Uterus (tissue), 3 donors: ENCODE measurements at regions not wholly inside any gene's neighbourhood (a gene's known extent, or its start where the extent isn't known, plus 50 kb on each side); places are given as distances from the start of the nearest gene placed in this dataset.

ENCODE experiments used
- DNase-seq, 2 donors: peaks; one replicate each; pipeline ENCODE4 v3.0.0-alpha.2; 2019 to 2020
- H3K27ac ChIP-seq, 2 donors: fragments of 200-600 bp; sonication (generic); 1 replicate in 1 of 2; 2 replicates in 1 of 2; pipeline ENCODE4 v1.5.1; 2016 to 2018
- H3K27me3 ChIP-seq, 2 donors: fragments of 200-600 bp; sonication (generic); one replicate each; pipeline ENCODE4 v1.5.1; 2018 to 2019; ENCODE audit warnings: control low read depth in 1 of 2
- H3K36me3 ChIP-seq, 2 donors: fragments of 200-600 bp; sonication (generic); one replicate each; pipeline ENCODE4 v1.5.1; 2019; ENCODE audit warnings: control low read depth in 1 of 2
- H3K4me1 ChIP-seq, 2 donors: fragments of 200-600 bp; sonication (generic); one replicate each; pipeline ENCODE4 v1.5.1; 2018 to 2019; ENCODE audit warnings: control low read depth in 1 of 2
- H3K4me3 ChIP-seq, 2 donors: fragments of 200-600 bp; sonication (generic); 1 replicate in 1 of 2; 2 replicates in 1 of 2; pipeline ENCODE4 v1.5.1; 2018 to 2019; ENCODE audit warnings: mild to moderate bottlenecking in 1 of 2
- H3K9me3 ChIP-seq, 2 donors: fragments of 200-600 bp; sonication (generic); one replicate each; pipeline ENCODE4 v1.5.1; 2019; ENCODE audit warnings: control low read depth in 1 of 2
- CTCF ChIP-seq, 4 experiments: fragments of 200-600 bp in 2 of 4; fragments of 450-650 bp in 2 of 4; sonication (generic) in 2 of 4; IDR thresholded peaks; one replicate each; pipeline ENCODE4 v1.5.1; 2016 to 2019; ENCODE audit warnings: antibody characterized with exemption in 4 of 4, mild to moderate bottlenecking in 2 of 4, moderate library complexity in 1 of 4
- POLR2A ChIP-seq, 2 donors: fragments of 450-650 bp; IDR thresholded peaks; one replicate each; pipeline ENCODE4 v1.6.1; 2016; ENCODE audit warnings: antibody characterized with exemption in 2 of 2, mild to moderate bottlenecking in 1 of 2, moderate library complexity in 1 of 2
- intact Hi-C: fragments of 100-400 bp; cut with DNase I; formaldehyde crosslinking; loops from one replicate; pipeline ENCODE4 v1.15.1; 2023; ENCODE audit warnings: low total_unique reads
- donor health status: DM: yes; HTN: yes; CAD: no.

GRCh38 chr5:57724836-57725235, 242.2 kb upstream of the ACTBL2 start:
- Histone ChIP-seq H3K9me3 (no peaks in the 10 kb centered on the region), H3K4me3 (no peak overlapping the region), H3K27me3 (no peaks in the 10 kb centered on the region), H3K36me3 (no peaks in the 10 kb centered on the region), H3K4me1 (no peaks in the 10 kb centered on the region), H3K27ac (no peak overlapping the region)
- intact Hi-C loops = no loop called here
- TF ChIP-seq POLR2A (IDR thresholded peaks at IDR 0.05) (no peak), CTCF (IDR thresholded peaks at IDR 0.05) (no peak)
- DNase-seq = no peak

- intact Hi-C loops = no loop called here
- Histone ChIP-seq H3K9me3 (no peaks in the 10 kb centered on the region), H3K27ac (no peak overlapping the region), H3K4me3 (no peak overlapping the region), H3K4me1 (no peaks in the 10 kb centered on the region), H3K36me3 (no peaks in the 10 kb centered on the region), H3K27me3 (no peaks in the 10 kb centered on the region)
- TF ChIP-seq POLR2A (IDR thresholded peaks at IDR 0.05) (no peak), CTCF (IDR thresholded peaks at IDR 0.05) (no peak)
- no peak for DNase-seq
Observed at GRCh38 chr5:57721226-57721625, 238.6 kb upstream of the ACTBL2 start.

- Histone ChIP-seq H3K4me1 (no peaks in the 10 kb centered on the region), H3K27me3 (no peaks in the 10 kb centered on the region), H3K27ac (no peak overlapping the region), H3K9me3 (no peaks in the 10 kb centered on the region), H3K4me3 (no peak overlapping the region), H3K36me3 (no peaks in the 10 kb centered on the region)
- TF ChIP-seq CTCF (IDR thresholded peaks at IDR 0.05) (no peak), POLR2A (IDR thresholded peaks at IDR 0.05) (no peak)
- intact Hi-C loops = no loop called here
- no peak for DNase-seq
Observed at GRCh38 chr5:57720656-57721055, 238.0 kb upstream of the ACTBL2 start.

GRCh38 chr5:57719216-57719615, 236.6 kb upstream of the ACTBL2 start:
- Histone ChIP-seq H3K4me3 (no peak overlapping the region), H3K36me3 (no peaks in the 10 kb centered on the region), H3K9me3 (no peaks in the 10 kb centered on the region), H3K4me1 (no peaks in the 10 kb centered on the region), H3K27me3 (no peaks in the 10 kb centered on the region), H3K27ac (no peak overlapping the region)
- DNase-seq = no peak
- no peak for TF ChIP-seq POLR2A (IDR thresholded peaks at IDR 0.05)
- no peak for TF ChIP-seq CTCF (IDR thresholded peaks at IDR 0.05)
- intact Hi-C loops = no loop called here

GRCh38 chr5:57718155-57718554, 235.5 kb upstream of the ACTBL2 start:
- Histone ChIP-seq H3K9me3 (no peaks in the 10 kb centered on the region), H3K36me3 (no peaks in the 10 kb centered on the region), H3K4me1 (no peaks in the 10 kb centered on the region), H3K27ac (no peak overlapping the region), H3K4me3 (no peak overlapping the region), H3K27me3 (no peaks in the 10 kb centered on the region)
- intact Hi-C loops = no loop called here
- DNase-seq = no peak
- TF ChIP-seq POLR2A (IDR thresholded peaks at IDR 0.05) (no peak), CTCF (IDR thresholded peaks at IDR 0.05) (no peak)
